GM21576 (cell line): ENCODE measurements at regions not wholly inside any gene's neighbourhood (a gene's known extent, or its start where the extent isn't known, plus 50 kb on each side); places are given as distances from the start of the nearest gene placed in this dataset.
"Not testable (repeated sequence)": the region's sequence is repeated elsewhere in the genome, so short reads cannot be mapped to it uniquely, and the experiment has no call there.

ENCODE experiments used
- ATAC-seq: cut with Tn5 transposase; IDR thresholded peaks from one replicate; pipeline ENCODE4 v1.9.1; 2021; ENCODE audit warnings: mild to moderate bottlenecking, moderate library complexity; ENCODE audit not compliant: unreplicated experiment

- not testable (repeated sequence) for ATAC-seq
Measured at GRCh38 chr3:6066868-6067578, 793.9 kb upstream of the GRM7 start.

GRCh38 chr3:6074952-6075351 is 786.0 kb upstream of the GRM7 start:
- ATAC-seq = no peak

DNA sequence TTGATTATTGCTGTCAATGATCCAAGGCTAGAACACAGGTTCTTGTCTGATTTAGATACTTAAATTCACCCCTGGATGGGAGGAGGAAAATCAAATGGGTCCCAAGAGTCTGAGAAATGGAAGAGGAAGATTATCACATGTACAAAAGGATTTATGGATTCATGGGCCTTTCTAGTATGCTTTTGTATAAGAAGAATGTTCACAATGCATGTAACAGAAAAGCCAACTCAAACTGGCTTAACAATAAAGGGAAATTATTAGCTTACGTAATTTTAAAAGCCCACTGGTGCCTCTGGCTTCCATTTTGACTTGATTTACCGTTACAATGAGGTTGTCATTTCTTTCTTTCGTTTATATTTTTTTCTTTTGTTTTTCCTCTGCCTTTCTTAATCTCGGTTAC is 782.5 kb upstream of the GRM7 start:
- no peak for ATAC-seq

- ATAC-seq = no peak
Measured at GRCh38 chr3:6079011-6079410, 781.9 kb upstream of the GRM7 start.

DNA sequence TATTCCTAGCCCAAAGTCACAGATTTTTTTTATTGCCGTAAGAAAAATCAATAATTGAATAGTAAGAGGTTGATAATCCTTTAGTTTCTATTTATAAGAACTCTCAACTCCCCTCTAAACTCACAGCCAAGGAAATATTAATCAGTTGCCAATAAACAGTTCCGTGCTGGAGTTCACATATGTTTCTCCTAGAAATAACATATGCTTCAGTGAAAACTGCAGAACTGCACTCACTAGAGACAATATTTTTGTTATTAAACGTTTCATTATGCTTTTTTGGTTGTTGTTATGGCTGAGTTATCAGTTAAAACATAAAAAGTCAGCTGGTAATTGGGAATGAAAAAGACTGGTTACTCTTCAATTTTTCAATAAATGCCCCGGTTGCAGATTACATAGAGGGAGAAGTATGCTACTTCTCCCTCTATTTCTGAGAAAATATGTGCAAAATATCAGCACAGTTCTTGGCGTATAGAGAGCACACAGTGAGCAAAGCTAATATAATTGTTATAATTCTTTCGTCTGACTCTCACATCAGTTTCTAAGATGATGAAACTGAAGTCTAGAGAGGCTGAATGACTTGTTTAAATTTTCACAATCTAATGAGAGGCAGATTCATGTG is 781.2 kb upstream of the GRM7 start:
- no peak for ATAC-seq

GRCh38 chr3:6088433-6088832 is 772.5 kb upstream of the GRM7 start:
- ATAC-seq = no peak

GRCh38 chr3:6089780-6090179 is 771.1 kb upstream of the GRM7 start:
- no peak for ATAC-seq

DNA sequence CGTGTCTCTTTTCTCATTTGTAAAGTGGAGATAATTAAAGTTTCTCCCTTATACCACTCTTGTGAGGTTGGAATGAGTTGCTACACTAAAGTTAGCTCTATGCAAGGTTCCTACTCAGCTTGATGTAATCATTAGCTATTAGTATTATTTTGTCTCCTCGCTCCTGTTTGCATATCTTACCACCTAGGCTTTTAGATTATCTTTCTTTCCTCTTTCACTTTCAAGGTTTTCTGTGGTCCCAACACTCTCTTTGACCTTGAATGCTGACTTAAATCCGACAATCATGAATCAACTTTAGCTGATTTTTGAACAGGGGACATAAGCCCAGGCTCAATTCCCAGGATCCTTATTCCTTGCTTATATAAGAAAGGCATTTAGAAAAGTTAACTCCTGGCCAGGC is 769.7 kb upstream of the GRM7 start:
- no peak for ATAC-seq

- no peak for ATAC-seq
Measured at GRCh38 chr3:6095006-6095405, 765.9 kb upstream of the GRM7 start.

DNA sequence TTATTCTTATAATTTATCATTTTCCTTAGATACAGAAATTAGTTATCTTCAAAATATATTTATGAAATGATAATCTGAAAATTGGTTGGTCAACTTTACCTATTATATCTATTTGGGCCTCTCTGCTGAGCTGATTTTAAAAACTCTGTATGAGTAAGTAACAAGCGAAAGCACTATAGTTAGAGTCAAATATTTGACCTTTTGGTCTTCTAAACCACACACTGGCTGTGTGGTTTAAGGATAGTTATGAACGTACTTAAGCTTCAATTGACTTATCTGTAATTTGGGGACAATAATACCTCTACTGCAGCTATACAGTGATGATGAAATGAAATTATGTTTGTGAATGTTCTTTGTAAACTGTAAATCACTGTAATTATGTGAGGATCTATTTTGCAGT is 763.9 kb upstream of the GRM7 start:
- no peak for ATAC-seq

DNA sequence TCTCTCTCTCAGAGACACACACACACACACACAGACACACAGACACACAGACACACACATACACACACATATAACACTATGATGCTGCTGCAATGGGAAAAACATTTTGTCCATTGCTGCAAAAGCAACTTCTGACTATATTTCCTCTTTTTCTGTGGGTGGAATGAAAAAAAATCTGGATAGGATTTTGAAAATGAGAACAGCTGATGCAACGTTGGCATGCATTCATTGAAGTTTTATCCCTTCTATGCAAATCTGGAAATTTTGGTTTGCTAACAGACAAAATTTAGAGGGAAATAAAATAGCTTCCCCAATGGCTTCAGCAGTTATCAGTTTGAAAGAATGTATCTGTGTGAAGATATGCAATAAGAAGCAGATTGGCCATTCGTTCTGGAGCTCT is 763.4 kb upstream of the GRM7 start:
- ATAC-seq = no peak

GRCh38 chr3:6098516-6099157 is 762.3 kb upstream of the GRM7 start:
- ATAC-seq = no peak

DNA sequence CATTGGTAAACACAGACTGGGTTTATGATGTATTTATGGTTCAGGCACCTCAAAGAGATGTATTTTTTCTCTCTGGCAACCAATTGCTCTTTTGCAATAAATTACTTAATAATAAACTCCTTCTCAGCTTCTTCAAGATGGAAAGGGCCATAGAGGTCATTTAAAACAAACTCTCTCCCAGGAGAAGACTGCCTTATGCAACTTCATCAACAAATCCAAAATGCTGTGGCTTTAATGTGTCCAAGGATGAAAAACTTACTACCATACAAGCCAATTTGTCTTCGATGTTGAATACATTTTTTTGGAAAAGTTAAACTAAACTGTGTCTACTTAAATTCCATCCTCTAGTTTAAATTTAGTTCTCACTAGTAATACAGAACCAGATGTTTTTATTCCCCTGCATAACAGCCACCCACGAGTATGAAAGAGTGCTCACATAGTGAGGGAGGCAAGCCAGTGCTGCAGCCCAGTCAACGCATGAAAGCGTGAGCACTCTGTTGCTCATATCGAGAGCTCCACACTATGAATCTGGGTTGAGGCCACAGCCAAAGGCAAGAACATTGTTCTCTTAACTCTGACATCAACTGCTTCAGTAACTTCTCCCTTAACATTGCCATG is 761.3 kb upstream of the GRM7 start:
- ATAC-seq = no peak

GRCh38 chr3:6105187-6105586 is 755.7 kb upstream of the GRM7 start:
- no peak for ATAC-seq

DNA sequence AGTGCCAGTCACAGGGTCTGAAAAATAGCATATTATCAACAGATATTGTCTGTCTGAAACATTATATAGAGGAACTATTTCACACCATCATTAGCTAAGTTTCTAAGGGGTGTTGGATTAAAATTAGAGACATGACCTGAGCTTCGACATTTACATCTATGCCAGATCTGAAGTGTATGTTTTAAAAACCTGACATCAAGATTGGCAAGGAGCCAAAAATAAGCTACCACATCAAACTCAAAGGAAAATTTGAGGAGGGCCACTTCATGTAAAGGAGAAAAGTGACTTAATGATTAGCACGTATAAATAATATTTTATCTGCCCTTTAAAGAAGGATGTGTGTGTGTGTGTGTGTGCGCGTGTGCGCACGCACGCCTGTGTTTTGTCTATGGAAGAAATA is 752.0 kb upstream of the GRM7 start:
- ATAC-seq = no peak

DNA sequence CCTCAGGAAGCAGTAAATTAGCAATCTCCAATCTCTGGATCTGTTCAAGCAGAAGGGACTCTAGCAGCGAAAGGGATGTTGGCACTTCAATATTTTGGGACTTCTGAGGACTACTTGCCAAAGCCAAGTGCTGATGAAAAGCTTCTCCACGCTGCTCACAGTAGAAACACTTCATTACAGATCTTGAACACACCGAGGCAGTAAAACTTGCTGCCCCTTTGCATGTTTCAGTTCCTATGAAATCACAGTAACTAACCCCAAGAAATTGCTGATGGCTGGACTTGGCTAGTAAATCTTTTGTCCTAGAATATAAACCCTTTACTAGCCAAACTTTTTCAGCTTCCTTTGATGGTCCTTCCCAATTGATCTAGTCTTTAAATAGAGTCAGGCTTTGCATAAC is 750.5 kb upstream of the GRM7 start:
- no peak for ATAC-seq

GRCh38 chr3:6112546-6112945 is 748.4 kb upstream of the GRM7 start:
- ATAC-seq = no peak

DNA sequence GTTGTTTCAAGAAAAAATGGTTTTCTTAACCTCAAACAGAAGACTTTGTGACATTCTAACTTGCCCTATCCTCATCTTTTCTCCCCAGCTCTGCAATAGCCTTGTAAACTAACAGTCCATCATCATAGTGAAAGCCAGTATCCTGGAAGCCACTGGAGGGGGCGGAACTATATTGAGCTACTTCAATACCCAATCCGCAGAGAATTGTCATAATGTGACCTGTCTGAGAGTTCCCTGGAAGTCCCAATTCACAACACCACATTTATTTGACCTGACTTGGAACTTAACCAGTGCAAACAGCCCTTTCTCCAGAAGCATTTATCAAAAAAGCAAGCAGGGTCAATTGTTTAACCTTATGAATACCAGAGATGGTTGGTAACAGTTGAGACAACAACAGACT is 747.6 kb upstream of the GRM7 start:
- no peak for ATAC-seq

- no peak for ATAC-seq
Measured at GRCh38 chr3:6119367-6119766, 741.5 kb upstream of the GRM7 start.

- ATAC-seq = no peak
Measured at GRCh38 chr3:6120786-6121185, 740.1 kb upstream of the GRM7 start.

- ATAC-seq = no peak
Measured at GRCh38 chr3:6124875-6125274, 736.0 kb upstream of the GRM7 start.

GRCh38 chr3:6125520-6125919 is 735.4 kb upstream of the GRM7 start:
- no peak for ATAC-seq
